ENCODE measurements at regions not wholly inside any gene's neighbourhood (a gene's known extent, or its start where the extent isn't known, plus 50 kb on each side); places are given as distances from the start of the nearest gene placed in this dataset.
A peak's percentile ranks its signal among the peaks of the same experiment; 100 is the strongest.

- TF ChIP-seq TEF (CRISPR knock-in tag; IDR thresholded peaks at IDR 0.05) (no peak), TGIF2 (CRISPR knock-in tag; IDR thresholded peaks at IDR 0.05) (no peak), EP300 (IDR thresholded peaks at IDR 0.05; ENCODE audit: low read depth in 2 of 2, low read length in 2 of 2) (no peak), EP300 (CRISPR knock-in tag; IDR thresholded peaks at IDR 0.05; ENCODE audit: borderline replicate concordance) (no peak), SOX13 (IDR thresholded peaks at IDR 0.05) (no peak), SOX13 (CRISPR knock-in tag; conservative IDR thresholded peaks at IDR 0.05 in 1 of 2, IDR thresholded peaks at IDR 0.05 in 1 of 2) (no peak), KDM5A (IDR thresholded peaks at IDR 0.05; ENCODE audit: borderline replicate concordance, low read length) (no peak), PITX1 (CRISPR knock-in tag; IDR thresholded peaks at IDR 0.05) (peak; percentile 69), SP4 (CRISPR knock-in tag; IDR thresholded peaks at IDR 0.05) (no peak), ZNF256 (CRISPR knock-in tag; conservative IDR thresholded peaks at IDR 0.05) (no peak), CBX1 (IDR thresholded peaks at IDR 0.05; ENCODE audit: low read depth) (no peak), FOXC1 (CRISPR knock-in tag; IDR thresholded peaks at IDR 0.05; ENCODE audit: borderline replicate concordance) (no peak), ZNF788 (CRISPR knock-in tag; IDR thresholded peaks at IDR 0.05; ENCODE audit: borderline replicate concordance) (no peak), MTA1 (CRISPR knock-in tag; IDR thresholded peaks at IDR 0.05; ENCODE audit: borderline replicate concordance) (no peak)
Observed at GRCh38 chr2:217114117-217114516, 254.3 kb upstream of the TNP1 start (continued).

GRCh38 chr2:217113491-217113890 lies 253.6 kb upstream of the TNP1 start:
- WGBS (ENCODE audit: low lambda C conversion rate), result 67% methylated on average over 3 of the region's 4 CpGs
- TF ChIP-seq ZNF33B (CRISPR knock-in tag; IDR thresholded peaks at IDR 0.05) (no peak), HNF4A (CRISPR knock-in tag; IDR thresholded peaks at IDR 0.05) (no peak), MIER3 (CRISPR knock-in tag; IDR thresholded peaks at IDR 0.05; ENCODE audit: borderline replicate concordance) (no peak), ZNF281 (CRISPR knock-in tag; IDR thresholded peaks at IDR 0.05; ENCODE audit: borderline replicate concordance) (no peak), NFE2L1 (CRISPR knock-in tag; IDR thresholded peaks at IDR 0.05; ENCODE audit: borderline replicate concordance) (no peak), SALL2 (CRISPR knock-in tag; IDR thresholded peaks at IDR 0.05) (no peak), ZKSCAN5 (CRISPR knock-in tag; IDR thresholded peaks at IDR 0.05) (no peak)
- TF ChIP-seq, protein P1, sequence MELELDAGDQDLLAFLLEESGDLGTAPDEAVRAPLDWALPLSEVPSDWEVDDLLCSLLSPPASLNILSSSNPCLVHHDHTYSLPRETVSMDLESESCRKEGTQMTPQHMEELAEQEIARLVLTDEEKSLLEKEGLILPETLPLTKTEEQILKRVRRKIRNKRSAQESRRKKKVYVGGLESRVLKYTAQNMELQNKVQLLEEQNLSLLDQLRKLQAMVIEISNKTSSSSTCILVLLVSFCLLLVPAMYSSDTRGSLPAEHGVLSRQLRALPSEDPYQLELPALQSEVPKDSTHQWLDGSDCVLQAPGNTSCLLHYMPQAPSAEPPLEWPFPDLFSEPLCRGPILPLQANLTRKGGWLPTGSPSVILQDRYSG (CRISPR knock-in tag; IDR thresholded peaks at IDR 0.05), result no peak

More at GRCh38 chr2:217113491-217113890, 253.6 kb upstream of the TNP1 start:
- Histone ChIP-seq H3K9ac (ENCODE audit: insufficient read depth, low read depth, low read length) (no peak overlapping the region), H3K36me3 (replicated peaks in 1 of 2; ENCODE audit: control insufficient read depth in 1 of 2, insufficient read depth in 2 of 2, low read length in 2 of 2) (no peaks in the 10 kb centered on the region), H3K4me2 (ENCODE audit: low read depth, low read length) (no peak overlapping the region), H3K9me3 (ENCODE audit: low read length) (no peaks in the 10 kb centered on the region), H2AFZ (ENCODE audit: low read length) (no peak overlapping the region), H3K79me2 (ENCODE audit: insufficient read depth, low read length) (no peaks in the 10 kb centered on the region), H3K4me3 (replicated peaks in 1 of 3; ENCODE audit: insufficient read depth in 1 of 3, low read depth in 2 of 3, low read length in 3 of 3) (no peak overlapping the region), H4K20me1 (ENCODE audit: insufficient read depth, low read length) (no peaks in the 10 kb centered on the region), H3K27me3 (ENCODE audit: control insufficient read depth in 1 of 2, insufficient read depth in 2 of 2, low read length in 2 of 2) (0 out of 5 replicates have a peak, but pooled peaks cover 0 to 7% of the 10 kb centered on the region in 2 experiments), H3K4me1 (ENCODE audit: insufficient read depth, low read length) (no peaks in the 10 kb centered on the region), H3K27ac (ENCODE audit: extremely low read length, insufficient read depth, low read length) (no peak overlapping the region)
- no peak for FAIRE-seq
- CTCF ChIA-PET (ENCODE audit: low intra/inter-chr PET ratio, low total read pairs), result no interaction called here
- in situ Hi-C loops (cut with HindIII; ENCODE audit: extremely low pct_ligation_motif_present, low pct_unique_long_range_greater_than_20kb) (no loop called here), intact Hi-C loops (cut with micrococcal nuclease; ENCODE audit: unreplicated experiment) (no loop called here)
- no peak for ATAC-seq
- POLR2A ChIA-PET, result no interaction called here
- no TSS peak for BruUV-seq (replicated peaks)
- DNase-seq (ENCODE audit: low spot score), result no peak
